CD8-positive, alpha-beta memory T cell (primary cell): ENCODE measurements at regions not wholly inside any gene's neighbourhood (a gene's known extent, or its start where the extent isn't known, plus 50 kb on each side); places are given as distances from the start of the nearest gene placed in this dataset.

Source experiments
- CTCF ChIA-PET: fragments of 350-600 bp; sonication (Branson Sonifier 250); formaldehyde crosslinking; loops from one replicate; lab custom pipeline; 2021; ENCODE audit warnings: antibody characterized with exemption; lab: Charles Lee
- POLR2A ChIA-PET: fragments of 350-600 bp; sonication (Branson Sonifier 250); formaldehyde crosslinking; loops from one replicate; lab custom pipeline; 2021; ENCODE audit warnings: antibody characterized with exemption; lab: Charles Lee
- DNase-seq, 5 donors: peaks; one replicate each; pipeline versions ENCODE4 v3.0.0 to v3.0.0-alpha.2; 2020 to 2022; ENCODE audit warnings: mixed read lengths in 1 of 5
- H3K27ac ChIP-seq: one replicate; pipeline ENCODE4 v1.7.0; 2013; ENCODE audit warnings: low read depth, mild to moderate bottlenecking, low read length, moderate library complexity
- H3K27me3 ChIP-seq: 2 replicates; pipeline ENCODE4 v1.7.0; 2013; ENCODE audit warnings: low read length, mild to moderate bottlenecking; ENCODE audit not compliant: insufficient read depth, poor library complexity, severe bottlenecking
- H3K36me3 ChIP-seq: 2 replicates; pipeline ENCODE4 v1.7.0; 2013; ENCODE audit warnings: mild to moderate bottlenecking, low read length, moderate library complexity; ENCODE audit not compliant: insufficient read depth
- H3K4me1 ChIP-seq: 2 replicates; pipeline ENCODE4 v1.7.0; 2013; ENCODE audit warnings: mild to moderate bottlenecking, low read length, moderate library complexity; ENCODE audit not compliant: insufficient read depth
- H3K4me3 ChIP-seq: 2 replicates; pipeline ENCODE4 v1.7.0; 2013; ENCODE audit warnings: mild to moderate bottlenecking, low read length
- H3K9me3 ChIP-seq: 2 replicates; pipeline ENCODE4 v1.7.0; 2013; ENCODE audit warnings: mild to moderate bottlenecking, low read length
- H3K27ac Mint-ChIP-seq, 8 donors: one replicate each; pipeline ENCODE4 v1.8.0; 2020 to 2021; ENCODE audit warnings: mixed read lengths in 8 of 8, mild to moderate bottlenecking in 6 of 8, inconsistent platforms in 3 of 8, moderate library complexity in 3 of 8
- H3K27me3 Mint-ChIP-seq, 2 donors: one replicate each; pipeline ENCODE4 v1.8.0; 2020 to 2021; ENCODE audit warnings: mixed read lengths in 2 of 2, mild to moderate bottlenecking in 1 of 2, moderate library complexity in 1 of 2
- H3K36me3 Mint-ChIP-seq, 3 donors: one replicate each; pipeline ENCODE4 v1.8.0; 2020 to 2021; ENCODE audit warnings: mixed read lengths in 3 of 3, inconsistent platforms in 1 of 3, mild to moderate bottlenecking in 1 of 3
- H3K4me1 Mint-ChIP-seq, 3 donors: one replicate each; pipeline ENCODE4 v1.8.0; 2020 to 2021; ENCODE audit warnings: mixed read lengths in 3 of 3, inconsistent platforms in 1 of 3, mild to moderate bottlenecking in 1 of 3
- H3K4me3 Mint-ChIP-seq, 7 donors: one replicate each; pipeline ENCODE4 v1.8.0; 2020 to 2021; ENCODE audit warnings: mixed read lengths in 7 of 7, mild to moderate bottlenecking in 6 of 7, moderate library complexity in 4 of 7, inconsistent platforms in 2 of 7
- H3K9me3 Mint-ChIP-seq, 5 donors: one replicate each; pipeline ENCODE4 v1.8.0; 2020 to 2022; ENCODE audit warnings: mixed read lengths in 5 of 5, mild to moderate bottlenecking in 3 of 5, moderate library complexity in 2 of 5, inconsistent platforms in 1 of 5

- no peak for DNase-seq
These were observed 163.8 kb upstream of the BDNF start for GRCh38 chr11:27864091-27864491.

GRCh38 chr11:27863637-27864036, 163.4 kb upstream of the BDNF start:
- Mint-ChIP-seq H3K9me3 (peaks cover 0 to 2% (median 0%) of the 10 kb centered on the region in 5 donors), H3K27ac (no peak overlapping the region), H3K36me3 (no peaks in the 10 kb centered on the region), H3K4me3 (no peak overlapping the region), H3K27me3 (peaks cover 1 to 4% of the 10 kb centered on the region in 2 donors), H3K4me1 (no peaks in the 10 kb centered on the region)
- Histone ChIP-seq H3K27me3 (no peaks in the 10 kb centered on the region), H3K4me1 (no peaks in the 10 kb centered on the region), H3K36me3 (no peaks in the 10 kb centered on the region), H3K9me3 (no peaks in the 10 kb centered on the region), H3K4me3 (no peak overlapping the region), H3K27ac (no peak overlapping the region)
- POLR2A ChIA-PET: no interaction called here
- no peak for DNase-seq
- CTCF ChIA-PET: no interaction called here

More at GRCh38 chr11:27864091-27864491, 163.8 kb upstream of the BDNF start:
- Mint-ChIP-seq H3K9me3 (peaks cover 0 to 2% (median 0%) of the 10 kb centered on the region in 5 donors), H3K4me3 (no peak overlapping the region), H3K36me3 (no peaks in the 10 kb centered on the region), H3K27me3 (peaks cover 1 to 4% of the 10 kb centered on the region in 2 donors), H3K27ac (no peak overlapping the region), H3K4me1 (no peaks in the 10 kb centered on the region)
- Histone ChIP-seq H3K36me3 (no peaks in the 10 kb centered on the region), H3K27me3 (no peaks in the 10 kb centered on the region), H3K4me3 (no peak overlapping the region), H3K4me1 (no peaks in the 10 kb centered on the region), H3K27ac (no peak overlapping the region), H3K9me3 (no peaks in the 10 kb centered on the region)
- ChIA-PET CTCF (no interaction called here), POLR2A (no interaction called here)

- peaks cover 0 to 2% (median 0%) of the 10 kb centered on the region in 5 donors for H3K9me3 Mint-ChIP-seq
- H3K36me3 ChIP-seq: no peaks in the 10 kb centered on the region
- H3K4me3 ChIP-seq: no peak overlapping the region
- no peaks in the 10 kb centered on the region for H3K9me3 ChIP-seq
- DNase-seq: no peak
- no peaks in the 10 kb centered on the region for H3K36me3 Mint-ChIP-seq
- H3K27ac ChIP-seq: no peak overlapping the region
- no peaks in the 10 kb centered on the region for H3K4me1 Mint-ChIP-seq
- H3K4me3 Mint-ChIP-seq: no peak overlapping the region
- H3K27me3 Mint-ChIP-seq: peaks cover 4% of the 10 kb centered on the region in 2 donors
- no peaks in the 10 kb centered on the region for H3K27me3 ChIP-seq
- CTCF ChIA-PET: no interaction called here
- H3K27ac Mint-ChIP-seq: no peak overlapping the region
- H3K4me1 ChIP-seq: no peaks in the 10 kb centered on the region
- POLR2A ChIA-PET: no interaction called here
These were observed 161.6 kb upstream of the BDNF start for GRCh38 chr11:27861706-27862430.

GRCh38 chr11:27860811-27861210, 160.6 kb upstream of the BDNF start:
- Histone ChIP-seq H3K27ac (no peak overlapping the region), H3K4me1 (no peaks in the 10 kb centered on the region), H3K4me3 (no peak overlapping the region), H3K9me3 (no peaks in the 10 kb centered on the region), H3K36me3 (no peaks in the 10 kb centered on the region), H3K27me3 (no peaks in the 10 kb centered on the region)
- no peak overlapping the region for H3K4me3 Mint-ChIP-seq
- no peaks in the 10 kb centered on the region for H3K4me1 Mint-ChIP-seq
- no peaks in the 10 kb centered on the region for H3K36me3 Mint-ChIP-seq
- H3K9me3 Mint-ChIP-seq: peaks cover 0 to 2% (median 0%) of the 10 kb centered on the region in 5 donors
- peaks cover 4% of the 10 kb centered on the region in 2 donors for H3K27me3 Mint-ChIP-seq
- H3K27ac Mint-ChIP-seq: no peak overlapping the region
- no peak for DNase-seq
- POLR2A ChIA-PET: no interaction called here
- CTCF ChIA-PET: no interaction called here

GRCh38 chr11:27858866-27859265, 158.6 kb upstream of the BDNF start:
- CTCF ChIA-PET: no interaction called here
- no peak overlapping the region for H3K4me3 ChIP-seq
- H3K27me3 ChIP-seq: no peaks in the 10 kb centered on the region
- H3K9me3 Mint-ChIP-seq: peaks cover 0 to 3% (median 1%) of the 10 kb centered on the region in 5 donors
- H3K4me1 Mint-ChIP-seq: no peaks in the 10 kb centered on the region
- peaks cover 0 to 3% of the 10 kb centered on the region in 2 donors for H3K27me3 Mint-ChIP-seq
- H3K36me3 ChIP-seq: no peaks in the 10 kb centered on the region
- H3K4me1 ChIP-seq: no peaks in the 10 kb centered on the region
- H3K27ac Mint-ChIP-seq: no peak overlapping the region
- H3K9me3 ChIP-seq: no peaks in the 10 kb centered on the region
- no peak for DNase-seq
- POLR2A ChIA-PET: no interaction called here
- H3K36me3 Mint-ChIP-seq: no peaks in the 10 kb centered on the region
- H3K4me3 Mint-ChIP-seq: no peak overlapping the region
- H3K27ac ChIP-seq: no peak overlapping the region

GRCh38 chr11:27857588-27857987, 157.3 kb upstream of the BDNF start:
- peaks cover 0 to 3% of the 10 kb centered on the region in 2 donors for H3K27me3 Mint-ChIP-seq
- H3K4me3 ChIP-seq: no peak overlapping the region
- H3K36me3 Mint-ChIP-seq: no peaks in the 10 kb centered on the region
- H3K27ac ChIP-seq: no peak overlapping the region
- ChIA-PET POLR2A (no interaction called here), CTCF (no interaction called here)
- no peaks in the 10 kb centered on the region for H3K27me3 ChIP-seq
- H3K27ac Mint-ChIP-seq: no peak overlapping the region
- H3K4me1 ChIP-seq: no peaks in the 10 kb centered on the region
- H3K9me3 ChIP-seq: no peaks in the 10 kb centered on the region
- no peak overlapping the region for H3K4me3 Mint-ChIP-seq
- peaks cover 0 to 4% (median 1%) of the 10 kb centered on the region in 5 donors for H3K9me3 Mint-ChIP-seq
- no peaks in the 10 kb centered on the region for H3K4me1 Mint-ChIP-seq
- H3K36me3 ChIP-seq: no peaks in the 10 kb centered on the region
- DNase-seq: no peak

GRCh38 chr11:27857014-27857413, 156.8 kb upstream of the BDNF start:
- Histone ChIP-seq H3K36me3 (no peaks in the 10 kb centered on the region), H3K9me3 (no peaks in the 10 kb centered on the region), H3K27me3 (no peaks in the 10 kb centered on the region), H3K4me3 (no peak overlapping the region), H3K27ac (no peak overlapping the region), H3K4me1 (no peaks in the 10 kb centered on the region)
- POLR2A ChIA-PET: no interaction called here
- Mint-ChIP-seq H3K9me3 (peaks cover 0 to 4% (median 1%) of the 10 kb centered on the region in 5 donors), H3K27ac (peak overlapping the region in 1 of 8 donors; percentile 58), H3K27me3 (peaks cover 0 to 3% of the 10 kb centered on the region in 2 donors), H3K4me1 (no peaks in the 10 kb centered on the region), H3K36me3 (no peaks in the 10 kb centered on the region), H3K4me3 (no peak overlapping the region)
- CTCF ChIA-PET: no interaction called here
- DNase-seq: no peak

- POLR2A ChIA-PET: no interaction called here
- Histone ChIP-seq H3K36me3 (no peaks in the 10 kb centered on the region), H3K27me3 (no peaks in the 10 kb centered on the region), H3K9me3 (no peaks in the 10 kb centered on the region), H3K27ac (no peak overlapping the region), H3K4me3 (no peak overlapping the region), H3K4me1 (no peaks in the 10 kb centered on the region)
- no peak overlapping the region for H3K27ac Mint-ChIP-seq
- CTCF ChIA-PET: no interaction called here
- no peak overlapping the region for H3K4me3 Mint-ChIP-seq
- H3K9me3 Mint-ChIP-seq: peaks cover 0 to 7% (median 0%) of the 10 kb centered on the region in 5 donors
- no peaks in the 10 kb centered on the region for H3K36me3 Mint-ChIP-seq
- H3K4me1 Mint-ChIP-seq: no peaks in the 10 kb centered on the region
- no peak for DNase-seq
- no peaks in the 10 kb centered on the region for H3K27me3 Mint-ChIP-seq
These were observed 148.2 kb upstream of the BDNF start for GRCh38 chr11:27848423-27848822.
